ENCODE measurements at regions not wholly inside any gene's neighbourhood (a gene's known extent, or its start where the extent isn't known, plus 50 kb on each side); places are given as distances from the start of the nearest gene placed in this dataset.
A peak's percentile ranks its signal among the peaks of the same experiment; 100 is the strongest.

- Histone ChIP-seq H3K27me3 (no peaks in the 10 kb centered on the region), H3K4me1 (no peaks in the 10 kb centered on the region), H3K36me3 (no peaks in the 10 kb centered on the region), H3K27ac (no peak overlapping the region), H3K4me3 (no peak overlapping the region), H3K9me3 (no peaks in the 10 kb centered on the region)
- TF ChIP-seq, protein P1, sequence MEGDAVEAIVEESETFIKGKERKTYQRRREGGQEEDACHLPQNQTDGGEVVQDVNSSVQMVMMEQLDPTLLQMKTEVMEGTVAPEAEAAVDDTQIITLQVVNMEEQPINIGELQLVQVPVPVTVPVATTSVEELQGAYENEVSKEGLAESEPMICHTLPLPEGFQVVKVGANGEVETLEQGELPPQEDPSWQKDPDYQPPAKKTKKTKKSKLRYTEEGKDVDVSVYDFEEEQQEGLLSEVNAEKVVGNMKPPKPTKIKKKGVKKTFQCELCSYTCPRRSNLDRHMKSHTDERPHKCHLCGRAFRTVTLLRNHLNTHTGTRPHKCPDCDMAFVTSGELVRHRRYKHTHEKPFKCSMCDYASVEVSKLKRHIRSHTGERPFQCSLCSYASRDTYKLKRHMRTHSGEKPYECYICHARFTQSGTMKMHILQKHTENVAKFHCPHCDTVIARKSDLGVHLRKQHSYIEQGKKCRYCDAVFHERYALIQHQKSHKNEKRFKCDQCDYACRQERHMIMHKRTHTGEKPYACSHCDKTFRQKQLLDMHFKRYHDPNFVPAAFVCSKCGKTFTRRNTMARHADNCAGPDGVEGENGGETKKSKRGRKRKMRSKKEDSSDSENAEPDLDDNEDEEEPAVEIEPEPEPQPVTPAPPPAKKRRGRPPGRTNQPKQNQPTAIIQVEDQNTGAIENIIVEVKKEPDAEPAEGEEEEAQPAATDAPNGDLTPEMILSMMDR (IDR thresholded peaks at IDR 0.05): no peak
- TF ChIP-seq POLR2A (IDR thresholded peaks at IDR 0.05): no peak
- DNase-seq: no peak
Observed at GRCh38 chr17:79255456-79255855, 180.8 kb downstream of the ENGASE start.

GRCh38 chr17:79255046-79255445, 180.4 kb downstream of the ENGASE start:
- H3K4me1 ChIP-seq: no peaks in the 10 kb centered on the region
- no peaks in the 10 kb centered on the region for H3K27me3 ChIP-seq
- DNase-seq: no peak
- H3K27ac ChIP-seq: no peak overlapping the region
- H3K36me3 ChIP-seq: no peaks in the 10 kb centered on the region
- H3K9me3 ChIP-seq: no peaks in the 10 kb centered on the region
- TF ChIP-seq, protein P1 (IDR thresholded peaks at IDR 0.05): no peak
- no peak overlapping the region for H3K4me3 ChIP-seq

- TF ChIP-seq, protein P1 (IDR thresholded peaks at IDR 0.05): no peak
- no peak for TF ChIP-seq POLR2A (IDR thresholded peaks at IDR 0.05)
- no peaks in the 10 kb centered on the region for H3K36me3 ChIP-seq
- H3K27ac ChIP-seq: no peak overlapping the region
- H3K4me1 ChIP-seq: no peaks in the 10 kb centered on the region
- H3K4me3 ChIP-seq: no peak overlapping the region
- H3K9me3 ChIP-seq: no peaks in the 10 kb centered on the region
- peak in 1 of 3 donors; percentile 26 for DNase-seq
- H3K27me3 ChIP-seq: no peaks in the 10 kb centered on the region
Observed at GRCh38 chr17:79252886-79253285, 178.3 kb downstream of the ENGASE start.

- no peak overlapping the region for H3K27ac ChIP-seq
- no peak for DNase-seq
- no peak for TF ChIP-seq POLR2A (IDR thresholded peaks at IDR 0.05)
- TF ChIP-seq, protein P1 (IDR thresholded peaks at IDR 0.05): no peak
- H3K36me3 ChIP-seq: no peaks in the 10 kb centered on the region
- no peaks in the 10 kb centered on the region for H3K9me3 ChIP-seq
- no peak overlapping the region for H3K4me3 ChIP-seq
- no peaks in the 10 kb centered on the region for H3K27me3 ChIP-seq
- H3K4me1 ChIP-seq: no peaks in the 10 kb centered on the region
Observed at GRCh38 chr17:79251824-79252223, 177.2 kb downstream of the ENGASE start.

GRCh38 chr17:79249929-79250521, 175.4 kb downstream of the ENGASE start:
- Histone ChIP-seq H3K4me3 (no peak overlapping the region), H3K9me3 (no peaks in the 10 kb centered on the region), H3K36me3 (no peaks in the 10 kb centered on the region), H3K27ac (no peak overlapping the region), H3K27me3 (no peaks in the 10 kb centered on the region), H3K4me1 (no peaks in the 10 kb centered on the region)
- TF ChIP-seq POLR2A (IDR thresholded peaks at IDR 0.05): no peak
- TF ChIP-seq, protein P1 (IDR thresholded peaks at IDR 0.05): no peak
- no peak for DNase-seq
